IPS-NIHi7 (cell line): ENCODE measurements at regions not wholly inside any gene's neighbourhood (a gene's known extent, or its start where the extent isn't known, plus 50 kb on each side); places are given as distances from the start of the nearest gene placed in this dataset.
A peak's percentile ranks its signal among the peaks of the same experiment; 100 is the strongest.
"Not testable (repeated sequence)": the region's sequence is repeated elsewhere in the genome, so short reads cannot be mapped to it uniquely, and the experiment has no call there.

Source experiments
- DNase-seq: peaks from one replicate; pipeline ENCODE4 v3.0.0; 2012; ENCODE audit warnings: mixed read lengths; ENCODE audit errors: extremely low spot score

- DNase-seq: no peak
These were observed 164.0 kb downstream of the ALG10B start for GRCh38 chr12:38480594-38480993.

DNA sequence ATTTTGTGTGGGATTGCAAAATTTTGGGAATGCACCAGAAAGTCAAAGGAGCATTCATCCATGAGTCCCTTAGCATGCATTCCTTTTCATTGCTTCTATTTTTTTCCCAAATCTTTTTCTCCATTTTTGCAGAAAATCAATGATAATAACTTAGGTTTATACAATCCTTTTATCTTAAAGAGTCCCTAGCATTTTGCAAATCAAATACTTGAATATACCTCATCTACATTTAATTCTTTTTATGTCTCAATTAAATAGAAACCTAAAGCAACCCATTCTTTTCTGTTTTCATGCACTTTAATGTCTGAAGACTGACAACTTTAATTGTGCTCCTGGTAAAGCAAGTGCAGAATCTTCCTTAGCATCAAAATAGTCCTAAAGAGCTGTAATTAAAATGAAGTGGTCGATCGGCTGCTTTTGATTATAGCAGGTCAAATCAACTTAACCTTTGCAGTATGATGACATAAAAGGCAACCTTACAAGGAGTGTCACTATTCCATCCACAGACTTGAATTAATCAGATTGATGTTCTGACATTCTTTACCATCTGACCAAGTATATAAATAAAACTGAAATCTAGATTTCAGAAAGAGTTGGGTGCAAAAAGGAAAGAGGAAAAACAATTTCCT is 168.4 kb downstream of the ALG10B start:
- DNase-seq: no peak

DNA sequence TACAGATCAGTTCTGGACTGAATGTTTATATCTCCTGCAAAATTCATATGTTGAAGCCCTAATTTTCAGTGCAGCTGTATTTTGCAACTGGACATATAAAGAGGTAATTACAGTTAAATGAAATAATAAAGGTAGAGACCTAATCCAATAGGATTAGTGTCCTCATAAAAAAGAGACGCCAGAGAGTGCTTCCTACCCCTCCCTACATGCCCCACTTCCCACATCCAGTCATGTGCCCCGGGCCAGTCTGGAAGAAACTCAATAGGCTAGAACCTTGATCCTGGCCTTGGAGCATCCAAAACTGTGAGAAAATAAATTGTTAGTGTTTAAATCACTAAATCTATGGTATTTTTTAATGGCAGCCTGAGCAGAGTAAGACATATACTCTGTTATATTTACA is 172.3 kb downstream of the ALG10B start:
- DNase-seq: no peak

GRCh38 chr12:38490073-38490472 is 173.5 kb downstream of the ALG10B start:
- DNase-seq: no peak

GRCh38 chr12:38490941-38491340 is 174.4 kb downstream of the ALG10B start:
- no peak for DNase-seq

DNA sequence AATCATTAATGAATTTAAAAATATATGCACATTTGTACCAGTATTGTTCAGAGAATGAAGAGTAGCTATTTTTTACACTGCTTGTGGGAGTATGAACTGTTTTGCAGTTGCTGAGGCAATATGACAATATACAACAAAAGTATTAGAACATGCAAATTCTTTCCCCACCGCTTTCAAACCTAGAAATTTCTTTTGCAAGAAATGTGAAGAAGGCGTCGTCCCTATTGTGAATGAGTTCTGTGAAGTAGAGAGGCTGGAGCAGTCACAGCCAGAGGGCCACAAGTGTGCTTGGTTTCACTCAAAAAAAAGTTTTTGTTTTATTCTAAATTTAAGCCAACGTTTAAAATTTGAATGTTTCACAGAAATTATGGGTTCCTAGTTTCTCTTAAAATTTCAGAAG is 184.9 kb downstream of the ALG10B start:
- DNase-seq: no peak

GRCh38 chr12:38501991-38502390 is 185.4 kb downstream of the ALG10B start:
- DNase-seq: no peak

GRCh38 chr12:38502415-38502814 is 185.8 kb downstream of the ALG10B start:
- DNase-seq: no peak

DNA sequence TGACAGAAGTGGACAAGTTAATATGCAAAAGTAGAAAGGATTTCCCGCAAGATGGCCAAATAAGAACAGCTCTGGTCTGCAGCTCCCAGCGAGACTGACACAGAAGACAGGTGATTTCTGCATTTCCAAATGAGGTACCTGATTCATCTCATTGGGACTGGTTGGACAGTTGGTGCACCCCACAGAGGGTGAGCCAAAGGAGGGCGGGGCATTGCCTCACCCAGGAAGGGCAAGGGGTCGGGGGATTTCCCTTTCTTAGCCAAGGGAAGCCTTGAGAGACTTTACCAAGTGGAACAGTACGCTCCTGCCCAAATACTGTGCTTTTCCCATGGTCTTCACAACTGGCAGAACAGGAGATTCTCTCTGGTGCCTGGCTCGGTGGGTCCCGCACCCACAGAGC is 191.3 kb downstream of the ALG10B start:
- DNase-seq: no peak

- no peak for DNase-seq
These were observed 191.7 kb downstream of the ALG10B start for GRCh38 chr12:38508246-38508645.

- DNase-seq: no peak
These were observed 199.3 kb downstream of the ALG10B start for GRCh38 chr12:38515912-38516311.

DNA sequence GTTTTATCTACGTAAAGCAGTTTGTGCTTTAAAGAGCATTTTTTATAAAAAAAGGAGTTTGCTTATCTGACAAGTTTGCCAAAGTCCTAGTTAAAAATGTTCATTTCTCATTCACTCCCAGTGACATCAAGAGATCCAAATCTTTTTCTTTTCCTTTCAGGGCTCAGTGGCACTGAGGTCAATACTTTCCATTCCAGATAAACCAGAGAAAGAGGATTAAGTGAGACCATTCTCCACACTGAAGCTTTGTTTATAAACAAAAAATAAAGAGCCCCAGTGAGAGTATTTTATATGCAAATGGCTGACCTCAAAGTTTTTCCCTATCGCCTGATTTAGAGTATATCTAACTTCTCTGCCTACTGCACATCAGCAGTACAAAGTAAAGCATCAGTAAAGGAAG is 199.8 kb downstream of the ALG10B start:
- no peak for DNase-seq

- DNase-seq: no peak
These were observed 207.3 kb downstream of the ALG10B start for GRCh38 chr12:38523920-38524319.

GRCh38 chr12:38527631-38528030 is 211.1 kb downstream of the ALG10B start:
- no peak for DNase-seq

DNA sequence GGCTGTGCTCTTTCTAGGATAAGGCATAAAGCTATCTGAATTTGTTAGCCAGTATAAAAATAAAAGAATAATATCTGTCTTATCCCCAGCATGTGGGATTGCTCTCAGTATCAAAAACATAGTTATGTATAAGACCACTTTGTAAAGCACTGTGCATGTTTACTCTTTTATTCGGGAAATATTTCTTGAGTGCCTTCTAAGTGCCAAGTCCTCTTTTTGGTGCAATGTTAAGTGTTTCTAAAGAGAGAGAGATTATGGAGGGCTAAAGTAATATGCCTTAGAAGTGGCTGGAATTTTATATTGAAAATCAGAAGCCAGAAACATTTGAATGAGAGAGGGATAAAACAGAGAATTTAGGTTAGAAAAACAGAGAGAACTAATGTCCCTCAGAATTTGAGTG is 212.0 kb downstream of the ALG10B start:
- no peak for DNase-seq

DNA sequence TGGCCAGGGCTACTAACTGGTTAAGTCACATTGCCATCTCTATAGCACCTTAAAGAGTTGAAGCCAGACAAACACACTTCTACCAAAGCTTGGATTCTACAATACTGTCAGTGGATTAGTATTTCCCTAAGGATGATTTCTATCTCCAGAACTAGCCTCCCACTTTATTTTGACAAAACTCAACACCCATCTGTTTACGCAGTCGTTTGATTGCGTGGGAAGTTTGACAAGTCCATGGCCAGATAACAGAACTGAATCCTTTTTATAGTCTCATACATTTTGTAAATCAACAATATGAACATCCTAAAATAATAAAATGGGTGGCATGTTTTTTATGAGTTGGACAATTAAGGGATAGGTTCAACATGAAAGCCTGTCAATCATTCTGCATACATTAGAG is 212.7 kb downstream of the ALG10B start:
- DNase-seq: not testable (repeated sequence)

GRCh38 chr12:38538319-38538718 is 221.7 kb downstream of the ALG10B start:
- DNase-seq: no peak

GRCh38 chr12:38540156-38540555 is 223.6 kb downstream of the ALG10B start:
- no peak for DNase-seq

GRCh38 chr12:38541849-38542248 is 225.3 kb downstream of the ALG10B start:
- DNase-seq: no peak

- peak; percentile 48 for DNase-seq
These were observed 226.6 kb downstream of the ALG10B start for GRCh38 chr12:38543151-38543550.

DNA sequence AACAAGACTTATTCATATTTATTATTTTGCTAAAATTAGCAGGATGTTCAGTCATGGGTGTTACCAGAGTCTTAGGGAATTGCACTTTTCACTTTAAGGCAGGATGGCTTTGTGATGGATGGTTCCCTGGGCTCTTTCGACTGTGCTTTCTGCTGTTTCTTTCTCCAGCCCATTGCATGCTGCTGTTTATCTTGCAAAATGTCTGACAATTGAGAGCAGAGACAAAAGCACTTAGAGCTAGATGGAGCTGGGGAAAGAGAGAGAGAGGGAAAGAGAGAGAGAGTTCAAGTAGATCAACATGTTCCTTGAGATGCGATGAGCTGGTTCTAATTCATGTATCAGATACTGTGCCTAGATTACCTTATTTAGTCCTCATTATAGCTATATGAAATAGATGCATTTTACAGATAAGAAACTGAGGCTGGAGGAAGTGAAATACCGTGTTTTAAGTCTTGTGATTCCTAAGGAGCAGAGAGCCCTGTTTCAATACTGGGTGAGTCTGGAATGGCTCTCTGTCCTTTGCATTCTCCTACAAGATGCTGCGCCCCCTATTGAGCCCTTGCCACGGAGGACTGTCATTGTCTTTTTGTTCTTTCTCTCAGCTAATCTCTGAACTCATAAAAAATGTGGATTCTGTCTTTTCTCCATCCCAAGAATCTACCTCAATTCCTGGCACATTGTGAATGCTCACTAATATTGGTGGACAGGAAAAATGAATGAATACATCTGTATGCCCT is 227.9 kb downstream of the ALG10B start:
- DNase-seq: peak; percentile 34

DNA sequence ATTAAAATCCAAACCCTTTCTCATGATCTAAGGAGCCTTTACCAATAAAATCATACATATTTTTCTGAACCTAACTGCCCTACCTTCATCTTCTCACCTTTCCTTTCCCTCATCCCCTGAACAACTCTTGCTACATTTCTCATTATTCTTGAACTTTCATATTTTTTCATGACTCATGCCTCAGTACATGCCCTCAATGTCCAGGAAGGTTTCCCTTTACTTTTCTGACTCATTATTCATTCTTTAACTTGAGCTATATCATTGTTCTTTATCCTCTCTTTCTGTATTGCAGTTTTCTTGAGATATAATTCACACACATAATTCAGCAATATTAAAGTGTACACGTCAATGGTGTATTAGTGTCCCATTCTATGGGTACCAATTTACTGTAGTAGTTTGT is 231.0 kb downstream of the ALG10B start:
- DNase-seq: no peak
